ENCODE measurements at regions not wholly inside any gene's neighbourhood (a gene's known extent, or its start where the extent isn't known, plus 50 kb on each side); places are given as distances from the start of the nearest gene placed in this dataset.

GRCh38 chr20:12023194-12023795, 105.6 kb downstream of the BTBD3 start:
- FAIRE-seq: no peak

GRCh38 chr20:12028771-12029170, 111.1 kb downstream of the BTBD3 start:
- FAIRE-seq: no peak

- FAIRE-seq: no peak
Observed at GRCh38 chr20:12030470-12030869, 112.8 kb downstream of the BTBD3 start.

GRCh38 chr20:12036142-12036541, 118.4 kb downstream of the BTBD3 start:
- FAIRE-seq: no peak

- FAIRE-seq: no peak
Observed at GRCh38 chr20:12037521-12037920, 119.8 kb downstream of the BTBD3 start.

GRCh38 chr20:12040261-12040660, 122.6 kb downstream of the BTBD3 start:
- FAIRE-seq: no peak

GRCh38 chr20:12044969-12045368, 127.3 kb downstream of the BTBD3 start:
- no peak for FAIRE-seq

GRCh38 chr20:12047838-12048432, 130.2 kb downstream of the BTBD3 start:
- no peak for FAIRE-seq

GRCh38 chr20:12049125-12049524, 131.4 kb downstream of the BTBD3 start:
- no peak for FAIRE-seq

GRCh38 chr20:12051206-12052163, 133.8 kb downstream of the BTBD3 start:
- peak; percentile 86 for FAIRE-seq

- FAIRE-seq: no peak
Observed at GRCh38 chr20:12053353-12053752, 135.7 kb downstream of the BTBD3 start.

- FAIRE-seq: no peak
Observed at GRCh38 chr20:12054556-12054955, 136.9 kb downstream of the BTBD3 start.

GRCh38 chr20:12055161-12055560, 137.5 kb downstream of the BTBD3 start:
- FAIRE-seq: no peak

- FAIRE-seq: no peak
Observed at GRCh38 chr20:12056839-12057238, 139.1 kb downstream of the BTBD3 start.

- FAIRE-seq: no peak
Observed at GRCh38 chr20:12057778-12058177, 140.1 kb downstream of the BTBD3 start.

GRCh38 chr20:12058216-12058615, 140.5 kb downstream of the BTBD3 start:
- FAIRE-seq: no peak

- no peak for FAIRE-seq
Observed at GRCh38 chr20:12061466-12061865, 143.8 kb downstream of the BTBD3 start.

- FAIRE-seq: no peak
Observed at GRCh38 chr20:12063106-12063684, 145.5 kb downstream of the BTBD3 start.

GRCh38 chr20:12064540-12064939, 146.8 kb downstream of the BTBD3 start:
- FAIRE-seq: no peak

- no peak for FAIRE-seq
Observed at GRCh38 chr20:12067686-12068085, 150.0 kb downstream of the BTBD3 start.

GRCh38 chr20:12068121-12068520, 150.4 kb downstream of the BTBD3 start:
- FAIRE-seq: no peak

- FAIRE-seq: no peak
Observed at GRCh38 chr20:12069181-12069580, 151.5 kb downstream of the BTBD3 start.

GRCh38 chr20:12072221-12072953, 154.7 kb downstream of the BTBD3 start:
- no peak for FAIRE-seq

Data from endometrium (tissue), 2 donors.